Sigmoid colon (tissue), 6 donors: ENCODE measurements at regions not wholly inside any gene's neighbourhood (a gene's known extent, or its start where the extent isn't known, plus 50 kb on each side); places are given as distances from the start of the nearest gene placed in this dataset.

Experiments
- DNase-seq: peaks from one replicate; pipeline ENCODE4 v3.0.0-alpha.2; 2019
- H3K27ac ChIP-seq, 4 donors: fragments of 200-600 bp; sonication (generic); one replicate each; pipeline ENCODE4 v1.5.1; 2016 to 2019; ENCODE audit warnings: mild to moderate bottlenecking in 1 of 4
- H3K27me3 ChIP-seq, 3 donors: fragments of 200-600 bp; sonication (generic); one replicate each; pipeline ENCODE4 v1.5.1; 2019; ENCODE audit warnings: mild to moderate bottlenecking in 1 of 3
- H3K36me3 ChIP-seq, 4 donors: fragments of 200-600 bp; sonication (generic); one replicate each; pipeline ENCODE4 v1.5.1; 2016 to 2019
- H3K4me1 ChIP-seq, 4 donors: fragments of 200-600 bp; sonication (generic); one replicate each; pipeline ENCODE4 v1.5.1; 2017 to 2019
- H3K4me3 ChIP-seq, 4 donors: fragments of 200-600 bp; sonication (generic); one replicate each; pipeline ENCODE4 v1.5.1; 2017 to 2019; ENCODE audit warnings: mild to moderate bottlenecking in 2 of 4, moderate library complexity in 1 of 4
- H3K9me3 ChIP-seq, 4 donors: fragments of 200-600 bp in 3 of 4; sonication (generic) in 3 of 4; one replicate each; pipeline versions ENCODE4 v1.5.1 to v1.6.1; 2013 to 2019
- CTCF ChIP-seq, 4 experiments: fragments of 450-650 bp in 3 of 4; fragments of 200-600 bp in 1 of 4; IDR thresholded peaks; one replicate each; pipeline ENCODE4 v1.5.1; 2016 to 2019; ENCODE audit warnings: antibody characterized with exemption in 4 of 4, mild to moderate bottlenecking in 3 of 4, moderate library complexity in 2 of 4
- EP300 ChIP-seq, 4 donors: sonication (generic); formaldehyde crosslinking; IDR thresholded peaks; one replicate each; pipeline ENCODE4 v1.6.1; 2017; ENCODE audit warnings: antibody characterized with exemption in 4 of 4
- POLR2A ChIP-seq, 2 donors: fragments of 450-650 bp; IDR thresholded peaks; one replicate each; pipeline ENCODE4 v1.6.1; 2016; ENCODE audit warnings: antibody characterized with exemption in 2 of 2, mild to moderate bottlenecking in 2 of 2, moderate library complexity in 2 of 2
- POLR2AphosphoS5 ChIP-seq, 4 donors: sonication (generic); formaldehyde crosslinking; IDR thresholded peaks; one replicate each; pipeline ENCODE4 v1.6.1; 2017; ENCODE audit warnings: antibody characterized with exemption in 4 of 4
- WGBS, 2 donors: extraction: QIAGEN DNeasy Blood & Tissue Kit; methylation state at CpG; one replicate each; pipeline ENCODE4 v1.1.7; 2013; 5-methylcytosine and 5-hydroxymethylcytosine counted together
- intact Hi-C: fragments of 100-400 bp; cut with DNase I; formaldehyde crosslinking; loops from one replicate; pipeline ENCODE4 v1.15.1; 2023
- donor health status: healthy with polysubstance abuse.
- donor health status: healthy.

GRCh38 chr3:14057701-14058100 lies 67.0 kb downstream of the CHCHD4 start:
- no peaks in the 10 kb centered on the region for H3K4me1 ChIP-seq
- TF ChIP-seq EP300 (IDR thresholded peaks at IDR 0.05) = no peak
- no peak for TF ChIP-seq CTCF (IDR thresholded peaks at IDR 0.05)
- TF ChIP-seq POLR2AphosphoS5 (IDR thresholded peaks at IDR 0.05) = no peak
- TF ChIP-seq POLR2A (IDR thresholded peaks at IDR 0.05) = no peak
- intact Hi-C loops = no loop called here
- 32 to 64% methylated on average over 4 of the region's 4 CpGs for whole genome bisulfite sequencing, 2 donors
- peaks cover 0 to 2% (median 0%) of the 10 kb centered on the region in 4 donors for H3K9me3 ChIP-seq
- no peaks in the 10 kb centered on the region for H3K27me3 ChIP-seq
- H3K27ac ChIP-seq = no peak overlapping the region
- no peak for DNase-seq
- H3K36me3 ChIP-seq = no peaks in the 10 kb centered on the region
- no peak overlapping the region for H3K4me3 ChIP-seq

DNA sequence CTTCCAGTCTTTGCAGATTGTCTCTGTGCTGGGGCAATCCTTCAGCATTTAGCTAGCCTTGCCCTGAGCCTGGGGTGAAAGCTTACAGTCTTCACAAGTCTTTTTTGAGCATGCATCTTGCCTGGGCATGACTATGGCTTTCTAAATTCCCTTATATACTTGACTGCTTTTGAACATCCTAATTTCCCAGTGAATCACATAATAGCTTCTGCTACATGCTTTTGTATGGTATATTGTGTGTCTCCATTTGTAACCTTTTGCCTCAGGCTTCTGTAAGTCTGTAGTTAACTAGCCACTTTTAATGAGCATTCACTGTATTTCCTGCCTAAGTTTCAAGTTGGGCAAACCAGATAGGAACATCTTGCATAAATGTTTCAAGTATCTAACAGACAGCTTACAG lies 76.8 kb downstream of the CHCHD4 start:
- H3K27ac ChIP-seq = no peak overlapping the region
- TF ChIP-seq POLR2A (IDR thresholded peaks at IDR 0.05) (no peak), POLR2AphosphoS5 (IDR thresholded peaks at IDR 0.05) (no peak), CTCF (IDR thresholded peaks at IDR 0.05) (no peak), EP300 (IDR thresholded peaks at IDR 0.05) (no peak)
- no peak for DNase-seq
- H3K4me1 ChIP-seq = peaks cover 0 to under 1% (median 0%) of the 10 kb centered on the region in 4 donors
- no peaks in the 10 kb centered on the region for H3K27me3 ChIP-seq
- intact Hi-C loops = no loop called here
- H3K4me3 ChIP-seq = no peak overlapping the region
- H3K9me3 ChIP-seq = no peaks in the 10 kb centered on the region
- H3K36me3 ChIP-seq = no peaks in the 10 kb centered on the region

DNA sequence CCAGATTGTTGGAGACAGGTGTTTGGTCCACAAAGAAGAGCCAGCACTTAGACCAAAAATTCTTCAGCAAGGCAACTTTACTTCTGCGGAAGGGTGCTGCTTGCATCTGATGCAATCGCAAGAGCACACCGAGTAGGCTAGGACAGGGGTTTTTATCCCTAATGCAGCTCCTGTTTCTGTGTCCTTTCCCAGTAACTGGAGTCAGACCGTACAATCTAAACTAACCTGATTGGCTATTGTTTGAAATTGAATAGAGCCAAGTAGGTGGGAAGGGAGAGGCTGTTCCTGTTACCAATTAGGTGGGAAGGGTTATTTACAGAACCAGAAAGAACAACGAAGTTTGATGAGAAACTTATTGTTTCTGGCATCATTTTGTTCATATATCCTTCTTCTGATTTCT lies 77.6 kb downstream of the CHCHD4 start:
- peaks cover 0 to 6% (median 0%) of the 10 kb centered on the region in 4 donors for H3K4me1 ChIP-seq
- H3K27me3 ChIP-seq = no peaks in the 10 kb centered on the region
- no peak for TF ChIP-seq EP300 (IDR thresholded peaks at IDR 0.05)
- no peak for TF ChIP-seq POLR2A (IDR thresholded peaks at IDR 0.05)
- TF ChIP-seq POLR2AphosphoS5 (IDR thresholded peaks at IDR 0.05) = no peak
- TF ChIP-seq CTCF (IDR thresholded peaks at IDR 0.05) = no peak
- H3K36me3 ChIP-seq = no peaks in the 10 kb centered on the region
- no peak for DNase-seq
- intact Hi-C loops = no loop called here
- H3K9me3 ChIP-seq = no peaks in the 10 kb centered on the region
- H3K27ac ChIP-seq = no peak overlapping the region
- H3K4me3 ChIP-seq = no peak overlapping the region
- WGBS, 2 donors = 66 to 69% methylated on average over 5 of the region's 5 CpGs

GRCh38 chr3:14042680-14043079 lies 82.0 kb downstream of the CHCHD4 start:
- Histone ChIP-seq H3K4me1 (peaks cover 0 to 6% (median 0%) of the 10 kb centered on the region in 4 donors), H3K27ac (no peak overlapping the region), H3K27me3 (no peaks in the 10 kb centered on the region), H3K9me3 (no peaks in the 10 kb centered on the region), H3K4me3 (no peak overlapping the region), H3K36me3 (no peaks in the 10 kb centered on the region)
- TF ChIP-seq CTCF (IDR thresholded peaks at IDR 0.05) = no peak
- TF ChIP-seq POLR2A (IDR thresholded peaks at IDR 0.05) = no peak
- no peak for TF ChIP-seq POLR2AphosphoS5 (IDR thresholded peaks at IDR 0.05)
- no peak for TF ChIP-seq EP300 (IDR thresholded peaks at IDR 0.05)
- 75 to 80% methylated on average over 3 of the region's 3 CpGs for WGBS, 2 donors
- intact Hi-C loops = no loop called here
- no peak for DNase-seq

GRCh38 chr3:14039149-14039548 lies 85.5 kb downstream of the CHCHD4 start:
- Histone ChIP-seq H3K9me3 (peaks cover 0 to 2% (median 0%) of the 10 kb centered on the region in 4 donors), H3K27ac (no peak overlapping the region), H3K27me3 (no peaks in the 10 kb centered on the region), H3K36me3 (no peaks in the 10 kb centered on the region), H3K4me3 (no peak overlapping the region), H3K4me1 (peaks cover 0 to 6% (median 0%) of the 10 kb centered on the region in 4 donors)
- no peak for TF ChIP-seq CTCF (IDR thresholded peaks at IDR 0.05)
- TF ChIP-seq EP300 (IDR thresholded peaks at IDR 0.05) = no peak
- no peak for TF ChIP-seq POLR2A (IDR thresholded peaks at IDR 0.05)
- no peak for TF ChIP-seq POLR2AphosphoS5 (IDR thresholded peaks at IDR 0.05)
- intact Hi-C loops = no loop called here
- WGBS, 2 donors = 20 to 24% methylated on average over 2 of the region's 2 CpGs
- DNase-seq = no peak
